H9 (cell line): ENCODE measurements at regions not wholly inside any gene's neighbourhood (a gene's known extent, or its start where the extent isn't known, plus 50 kb on each side); places are given as distances from the start of the nearest gene placed in this dataset.

Experiments
- DNase-seq: peaks from one replicate; pipeline ENCODE4 v3.0.0-alpha.2; 2017
- H2AFZ ChIP-seq: one replicate; pipeline ENCODE4 v1.6.1; 2013; ENCODE audit warnings: mild to moderate bottlenecking, low read length, control low read depth, moderate library complexity
- H2AK5ac ChIP-seq: 2 replicates; pipeline ENCODE4 v1.6.1; 2013; ENCODE audit warnings: low read length, control low read depth, mixed read lengths; ENCODE audit not compliant: insufficient read length
- H2BK120ac ChIP-seq: one replicate; pipeline ENCODE4 v1.6.1; 2013; ENCODE audit warnings: low read depth, mild to moderate bottlenecking, low read length, control low read depth, inconsistent platforms; ENCODE audit not compliant: poor library complexity, severe bottlenecking
- H2BK12ac ChIP-seq: 2 replicates; pipeline ENCODE4 v1.6.1; 2013; ENCODE audit warnings: low read length, control low read depth, mixed read lengths, low read depth; ENCODE audit not compliant: insufficient read length
- H2BK15ac ChIP-seq: 2 replicates; pipeline ENCODE4 v1.6.1; 2013; ENCODE audit warnings: low read depth, low read length, control low read depth
- H2BK20ac ChIP-seq: one replicate; pipeline ENCODE4 v1.6.1; 2013; ENCODE audit warnings: low read depth, mild to moderate bottlenecking, low read length, control low read depth, inconsistent platforms; ENCODE audit not compliant: poor library complexity, severe bottlenecking
- H2BK5ac ChIP-seq: 2 replicates; pipeline ENCODE4 v1.6.1; 2013; ENCODE audit warnings: low read length, control low read depth, mixed read lengths; ENCODE audit not compliant: insufficient read length
- H3K14ac ChIP-seq: 2 replicates; pipeline ENCODE4 v1.6.1; 2013; ENCODE audit warnings: low read length, control low read depth; ENCODE audit not compliant: insufficient read depth
- H3K18ac ChIP-seq: 2 replicates; pipeline ENCODE4 v1.6.1; 2013; ENCODE audit warnings: low read depth, mild to moderate bottlenecking, mixed read lengths, low read length, control low read depth; ENCODE audit not compliant: insufficient read length
- H3K23ac ChIP-seq: 2 replicates; pipeline ENCODE4 v1.6.1; 2013; ENCODE audit warnings: low read length, control low read depth, mixed read lengths, low read depth; ENCODE audit not compliant: insufficient read length
- H3K23me2 ChIP-seq: 2 replicates; pipeline ENCODE4 v1.6.1; 2013; ENCODE audit warnings: low read depth, mild to moderate bottlenecking, mixed read lengths, low read length, control low read depth; ENCODE audit not compliant: insufficient read length, poor library complexity, severe bottlenecking
- H3K27ac ChIP-seq: 2 replicates; pipeline ENCODE4 v1.5.1; 2013; ENCODE audit warnings: low read length, control low read depth, mixed read lengths, low read depth; ENCODE audit not compliant: insufficient read length
- H3K27me3 ChIP-seq: 2 replicates; pipeline ENCODE4 v1.6.1; 2013; ENCODE audit warnings: low read length, control low read depth, inconsistent platforms; ENCODE audit not compliant: insufficient read depth
- H3K4ac ChIP-seq: 2 replicates; pipeline ENCODE4 v1.6.1; 2013; ENCODE audit warnings: low read depth, mild to moderate bottlenecking, control low read depth, inconsistent platforms, low read length, moderate library complexity
- H3K4me1 ChIP-seq: 2 replicates; pipeline ENCODE4 v1.6.1; 2013; ENCODE audit warnings: low read length, control low read depth, inconsistent platforms; ENCODE audit not compliant: insufficient read depth
- H3K4me2 ChIP-seq: 2 replicates; pipeline ENCODE4 v1.6.1; 2013; ENCODE audit warnings: low read length, control low read depth, mixed read lengths; ENCODE audit not compliant: insufficient read length, insufficient read depth
- H3K56ac ChIP-seq: 2 replicates; pipeline ENCODE4 v1.6.1; 2013; ENCODE audit warnings: low read depth, mild to moderate bottlenecking, mixed read lengths, low read length, control low read depth; ENCODE audit not compliant: insufficient read length
- H3K79me1 ChIP-seq: 2 replicates; pipeline ENCODE4 v1.6.1; 2013; ENCODE audit warnings: low read depth, mild to moderate bottlenecking, moderate library complexity, low read length, control low read depth, inconsistent platforms; ENCODE audit not compliant: insufficient read depth, poor library complexity, severe bottlenecking
- H3K79me2 ChIP-seq: 2 replicates; pipeline ENCODE4 v1.6.1; 2013; ENCODE audit warnings: low read length, control low read depth, inconsistent platforms; ENCODE audit not compliant: insufficient read depth
- H3K9ac ChIP-seq: 2 replicates; pipeline ENCODE4 v1.6.1; 2013; ENCODE audit warnings: low read length, control low read depth, mixed read lengths; ENCODE audit not compliant: insufficient read length; ENCODE audit errors: extremely low read depth
- H3K9me3 ChIP-seq: one replicate; pipeline ENCODE4 v1.6.1; 2013; ENCODE audit warnings: low read depth, low read length, inconsistent platforms; ENCODE audit not compliant: control insufficient read depth
- H3T11ph ChIP-seq: one replicate; pipeline ENCODE4 v1.6.1; 2013; ENCODE audit warnings: mild to moderate bottlenecking, low read length, control low read depth, inconsistent platforms
- H4K20me1 ChIP-seq: one replicate; pipeline ENCODE4 v1.6.1; 2013; ENCODE audit not compliant: control insufficient read depth, insufficient read length, insufficient read depth
- H4K5ac ChIP-seq: 2 replicates; pipeline ENCODE4 v1.6.1; 2013; ENCODE audit warnings: low read depth, mild to moderate bottlenecking, mixed read lengths, low read length, control low read depth; ENCODE audit not compliant: insufficient read length
- H4K8ac ChIP-seq: replicated peaks from 2 replicates; pipeline ENCODE4 v1.6.1; 2013; ENCODE audit warnings: low read length, control low read depth, mixed read lengths, low read depth; ENCODE audit not compliant: insufficient read length
- H4K91ac ChIP-seq: 2 replicates; pipeline ENCODE4 v1.6.1; 2013; ENCODE audit warnings: low read depth, mild to moderate bottlenecking, moderate library complexity, mixed read lengths, low read length, control low read depth; ENCODE audit not compliant: insufficient read length
- H3K27ac Mint-ChIP-seq, 3 experiments: 2 replicates in 2 of 3; 3 replicates in 1 of 3; pipeline ENCODE4 v1.8.0; 2020 to 2021; ENCODE audit warnings: mixed read lengths in 3 of 3, mild to moderate bottlenecking in 1 of 3, moderate library complexity in 1 of 3
- H3K27me3 Mint-ChIP-seq: 2 replicates; pipeline ENCODE4 v1.8.0; 2021; ENCODE audit warnings: low read depth, mild to moderate bottlenecking, moderate library complexity, mixed read lengths
- H3K36me3 Mint-ChIP-seq, 3 experiments: 2 replicates in 2 of 3; 3 replicates in 1 of 3; pipeline ENCODE4 v1.8.0; 2020 to 2021; ENCODE audit warnings: low read depth in 3 of 3, mixed read lengths in 3 of 3; ENCODE audit not compliant: insufficient read depth in 1 of 3
- H3K4me1 Mint-ChIP-seq, 2 experiments: 2 replicates each; pipeline ENCODE4 v1.8.0; 2020; ENCODE audit warnings: mixed read lengths in 2 of 2
- H3K4me3 Mint-ChIP-seq, 2 experiments: 2 replicates in 1 of 2; 3 replicates in 1 of 2; pipeline ENCODE4 v1.8.0; 2020 to 2021; ENCODE audit warnings: mild to moderate bottlenecking in 2 of 2, mixed read lengths in 2 of 2, moderate library complexity in 1 of 2
- H3K9me3 Mint-ChIP-seq, 2 experiments: 2 replicates in 1 of 2; 3 replicates in 1 of 2; pipeline ENCODE4 v1.8.0; 2020; ENCODE audit warnings: mild to moderate bottlenecking in 2 of 2, mixed read lengths in 2 of 2, moderate library complexity in 1 of 2
- CTCF ChIP-seq: fragments of 200-600 bp; sonication (generic); conservative IDR thresholded peaks from 3 replicates; pipeline ENCODE4 v1.8.0; 2021; ENCODE audit warnings: antibody characterized with exemption, mild to moderate bottlenecking
- WGBS: extraction: QIAGEN DNeasy Blood & Tissue Kit; methylation state at CpG from one replicate; pipeline ENCODE4 v1.1.7; 2013; ENCODE audit warnings: missing lambda C conversion rate, low lambda C conversion rate, mixed read lengths; ENCODE audit not compliant: insufficient read length; ENCODE audit errors: extremely low coverage; 5-methylcytosine and 5-hydroxymethylcytosine counted together

- no peak overlapping the region for H2BK5ac ChIP-seq
- H3K27me3 Mint-ChIP-seq, result no peaks in the 10 kb centered on the region
- no peak overlapping the region for H3T11ph ChIP-seq
- H3K23ac ChIP-seq, result no peak overlapping the region
- H2BK120ac ChIP-seq, result no peak overlapping the region
- H3K4me1 ChIP-seq, result no peaks in the 10 kb centered on the region
- WGBS, result no CpG with 5 or more reads among the region's 1 CpG
- no peak overlapping the region for H3K4me3 Mint-ChIP-seq
- no peaks in the 10 kb centered on the region for H4K20me1 ChIP-seq
- no peak overlapping the region for H2AK5ac ChIP-seq
- H3K14ac ChIP-seq, result no peak overlapping the region
- no peak overlapping the region for H3K9ac ChIP-seq
- H3K27ac ChIP-seq, result no peak overlapping the region
- H3K18ac ChIP-seq, result no peak overlapping the region
- H3K9me3 Mint-ChIP-seq, result no peaks in the 10 kb centered on the region
- no peak overlapping the region for H4K91ac ChIP-seq
- H3K9me3 ChIP-seq, result no peaks in the 10 kb centered on the region
- no peaks in the 10 kb centered on the region for H3K27me3 ChIP-seq
- no peak overlapping the region for H4K8ac ChIP-seq
- no peak overlapping the region for H4K5ac ChIP-seq
- no peaks in the 10 kb centered on the region for H3K36me3 Mint-ChIP-seq
- H2BK15ac ChIP-seq, result no peak overlapping the region
- no peak overlapping the region for H3K27ac Mint-ChIP-seq
- no peak overlapping the region for H3K4ac ChIP-seq
- H2AFZ ChIP-seq, result no peak overlapping the region
- DNase-seq, result no peak
- TF ChIP-seq CTCF, result no peak
- no peaks in the 10 kb centered on the region for H3K23me2 ChIP-seq
- no peak overlapping the region for H2BK12ac ChIP-seq
- no peak overlapping the region for H3K4me2 ChIP-seq
- no peak overlapping the region for H2BK20ac ChIP-seq
- no peaks in the 10 kb centered on the region for H3K79me2 ChIP-seq
- H3K56ac ChIP-seq, result no peak overlapping the region
- no peaks in the 10 kb centered on the region for H3K4me1 Mint-ChIP-seq
- H3K79me1 ChIP-seq, result no peaks in the 10 kb centered on the region
These were observed 331.3 kb downstream of the SS18 start for GRCh38 chr18:25759111-25759510.
